ENCODE measurements at regions not wholly inside any gene's neighbourhood (a gene's known extent, or its start where the extent isn't known, plus 50 kb on each side); places are given as distances from the start of the nearest gene placed in this dataset.
"Not testable (repeated sequence)": the region's sequence is repeated elsewhere in the genome, so short reads cannot be mapped to it uniquely, and the experiment has no call there.

GRCh38 chr12:107509421-107509820 is 176.2 kb upstream of the PWP1 start:
- DNase-seq, result no peak

DNA sequence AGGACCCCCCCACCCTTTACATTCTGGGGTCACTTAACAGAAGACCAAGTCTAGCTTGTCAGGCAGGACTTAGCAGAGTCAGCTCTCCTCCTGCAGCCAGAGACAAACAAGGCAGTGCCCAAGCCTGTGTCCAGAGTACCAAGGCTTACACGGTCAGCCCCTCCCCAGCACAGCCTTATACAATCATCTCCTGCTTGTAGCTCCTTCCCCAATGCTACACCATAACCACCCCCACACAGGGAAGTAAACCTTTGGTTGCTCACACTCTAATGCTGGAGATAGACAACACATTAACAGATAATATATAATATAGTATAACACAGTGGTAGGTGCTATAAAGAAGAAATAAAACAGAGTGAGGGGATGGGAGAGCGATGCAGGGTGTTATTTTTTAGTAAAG is 175.4 kb upstream of the PWP1 start:
- DNase-seq, result no peak

DNA sequence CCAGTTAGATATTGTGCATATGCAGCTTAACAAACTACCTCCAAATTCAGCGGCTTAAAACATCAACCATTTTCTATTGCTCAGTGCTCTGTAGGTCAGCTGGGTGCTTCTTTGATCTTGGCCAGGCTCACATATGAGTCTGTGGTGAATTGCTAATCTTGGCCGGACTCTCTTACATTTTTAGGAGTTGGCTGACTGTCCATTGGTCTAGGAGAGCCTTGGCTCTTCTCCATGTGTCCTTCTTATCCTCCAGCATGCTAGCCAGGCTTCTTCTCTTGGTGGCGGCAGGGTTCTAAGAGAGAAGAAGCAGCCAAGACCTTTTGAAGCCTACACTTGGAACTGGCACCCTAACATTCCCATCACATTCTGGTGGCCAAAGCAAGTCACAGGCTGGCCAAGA is 174.3 kb upstream of the PWP1 start:
- no peak for DNase-seq

DNA sequence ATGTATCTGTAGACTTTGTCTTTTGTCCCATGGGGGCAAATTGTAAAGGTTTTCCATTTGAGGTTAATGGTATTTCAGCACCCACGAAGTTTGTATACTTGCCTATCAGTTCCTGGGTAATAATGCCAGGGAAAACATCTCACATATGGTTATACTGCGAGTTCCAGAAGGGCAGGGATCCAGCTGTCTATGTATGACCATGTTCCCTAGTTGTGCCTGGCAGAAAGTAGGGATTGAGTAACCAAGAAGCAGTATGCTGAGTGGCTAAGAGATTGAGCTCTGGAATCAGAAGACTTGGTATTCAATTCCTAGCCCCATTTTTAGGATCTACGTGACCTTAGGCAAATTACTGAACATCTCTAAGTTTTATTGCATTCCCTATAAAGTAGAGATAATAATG is 173.2 kb upstream of the PWP1 start:
- no peak for DNase-seq

DNA sequence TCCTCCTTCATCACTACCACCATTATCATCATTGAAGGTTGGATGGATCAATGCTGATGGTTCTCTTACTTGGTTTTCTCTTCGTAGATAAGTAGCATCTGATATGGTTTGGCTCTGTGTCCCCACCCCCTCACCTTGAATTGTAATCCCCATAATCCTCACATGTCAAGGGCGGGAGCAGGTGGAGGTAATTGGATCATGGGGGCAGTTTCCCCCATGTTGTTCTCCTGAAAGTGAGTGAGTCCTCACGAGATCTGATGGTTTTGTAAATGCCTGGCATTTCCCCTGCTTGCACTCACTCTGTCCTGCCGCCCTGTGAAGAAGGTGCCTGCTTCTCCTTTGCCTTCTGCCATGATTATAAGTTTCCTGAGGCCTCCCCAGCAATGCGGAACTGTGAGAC is 172.4 kb upstream of the PWP1 start:
- DNase-seq, result no peak

DNA sequence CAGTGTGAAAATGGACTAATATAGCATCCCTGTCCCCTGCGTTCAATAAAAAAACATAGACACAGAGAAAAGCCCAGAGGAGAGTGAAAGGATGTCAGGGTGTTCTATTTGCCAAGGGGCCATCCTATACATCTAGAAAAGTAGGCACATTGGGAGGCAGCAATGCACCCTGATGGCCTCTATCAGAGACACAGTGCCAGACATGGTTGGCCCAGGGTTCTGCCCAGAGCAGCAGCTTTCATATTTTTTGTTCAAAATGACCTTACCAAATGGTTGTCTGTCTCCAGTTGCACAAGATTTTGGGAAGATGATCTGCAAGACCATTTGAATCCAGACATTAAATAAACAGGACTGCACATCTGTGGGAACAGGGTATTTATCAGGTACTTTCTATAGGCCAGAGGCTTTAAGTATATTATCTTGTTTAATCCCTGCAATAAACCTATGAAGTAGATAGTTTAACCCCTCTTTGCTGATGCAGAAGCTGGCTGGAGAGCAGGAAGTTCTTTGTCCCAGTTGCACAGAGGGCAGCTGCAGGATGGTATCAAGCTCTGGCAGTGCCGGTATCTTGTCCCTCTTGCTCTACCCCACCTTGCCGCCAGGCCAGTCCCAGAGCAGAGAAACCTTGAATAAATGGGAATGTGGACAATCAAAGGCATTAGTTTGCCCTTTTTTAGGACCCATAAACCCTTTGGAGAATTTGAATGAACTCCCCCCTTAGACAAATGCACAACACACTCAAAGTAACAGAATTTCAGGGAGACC is 171.8 kb upstream of the PWP1 start:
- no peak for DNase-seq

GRCh38 chr12:107514887-107515445 is 170.6 kb upstream of the PWP1 start:
- DNase-seq, result no peak

DNA sequence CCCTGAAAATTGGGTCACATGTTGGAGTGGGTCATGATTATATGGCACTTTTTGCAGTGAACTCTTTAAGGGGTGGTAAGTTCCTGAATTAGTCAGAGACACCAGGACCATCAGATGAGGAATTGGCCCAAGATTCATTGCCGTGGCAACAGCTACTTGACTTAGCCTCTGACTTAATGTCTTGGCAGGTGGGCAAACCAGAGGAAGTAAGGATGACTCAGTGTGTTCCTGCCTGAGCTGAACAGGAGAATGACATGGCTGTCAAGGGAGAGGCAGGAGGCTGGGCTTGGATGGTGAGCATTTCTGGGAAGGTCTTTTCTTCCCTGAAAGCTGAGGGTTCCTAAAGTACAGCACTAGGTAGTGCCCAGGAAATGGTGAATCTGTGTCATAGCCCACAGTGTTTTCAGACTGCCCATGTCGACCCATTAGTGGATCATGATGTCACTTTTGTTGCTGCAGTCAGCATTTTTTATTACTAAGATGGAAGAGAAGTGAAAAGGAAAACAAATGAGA is 170.1 kb upstream of the PWP1 start:
- peak; percentile 57 for DNase-seq

GRCh38 chr12:107517816-107518215 is 167.8 kb upstream of the PWP1 start:
- DNase-seq, result not testable (repeated sequence)

DNA sequence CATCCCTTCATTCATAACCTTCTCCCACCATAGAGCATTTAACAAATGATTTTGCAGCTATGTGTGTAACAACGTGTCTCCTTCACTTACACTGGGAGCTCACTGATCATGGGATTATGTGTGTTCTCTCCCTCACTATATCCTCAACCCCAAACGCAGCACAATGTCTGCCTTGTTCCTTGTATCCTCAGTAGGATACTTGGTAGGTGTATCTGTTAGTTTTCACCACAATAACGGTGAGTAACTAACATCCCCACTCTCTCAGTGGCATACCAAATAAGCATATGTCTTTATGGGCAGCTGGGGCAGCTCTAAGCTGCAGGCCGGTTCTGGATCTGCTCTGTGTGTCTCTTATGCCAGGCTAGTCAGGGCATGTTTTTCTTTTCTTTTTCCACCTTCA is 166.7 kb upstream of the PWP1 start:
- no peak for DNase-seq

GRCh38 chr12:107519906-107520859 is 165.4 kb upstream of the PWP1 start:
- DNase-seq, result no peak

DNA sequence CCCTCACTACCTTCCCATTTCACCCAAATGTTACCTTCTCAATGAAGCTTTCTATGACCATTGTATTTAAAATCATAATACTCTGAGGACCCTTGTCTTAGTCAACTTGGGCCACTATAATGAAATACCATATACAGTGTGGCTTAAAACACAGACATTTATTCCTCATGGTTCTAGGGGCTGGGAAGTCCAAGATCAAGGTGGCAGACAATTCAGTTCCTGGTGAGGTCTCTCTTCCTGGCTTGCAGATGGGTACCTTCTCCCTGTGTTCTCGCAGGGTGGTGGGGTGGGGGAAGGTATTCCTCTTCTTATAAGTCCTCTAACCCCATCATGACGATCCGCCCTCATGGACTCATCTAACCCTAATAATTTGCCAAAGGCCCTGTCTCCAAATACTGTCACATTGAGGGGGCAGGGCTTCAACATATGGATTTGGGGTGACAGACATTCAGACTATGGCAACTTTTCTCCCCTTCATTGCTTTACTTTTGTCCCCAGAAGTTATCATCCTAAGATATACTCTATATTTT is 163.7 kb upstream of the PWP1 start:
- DNase-seq, result no peak

GRCh38 chr12:107522692-107523477 is 162.7 kb upstream of the PWP1 start:
- no peak for DNase-seq

- no peak for DNase-seq
Measured at GRCh38 chr12:107523775-107524535, 161.6 kb upstream of the PWP1 start.

DNA sequence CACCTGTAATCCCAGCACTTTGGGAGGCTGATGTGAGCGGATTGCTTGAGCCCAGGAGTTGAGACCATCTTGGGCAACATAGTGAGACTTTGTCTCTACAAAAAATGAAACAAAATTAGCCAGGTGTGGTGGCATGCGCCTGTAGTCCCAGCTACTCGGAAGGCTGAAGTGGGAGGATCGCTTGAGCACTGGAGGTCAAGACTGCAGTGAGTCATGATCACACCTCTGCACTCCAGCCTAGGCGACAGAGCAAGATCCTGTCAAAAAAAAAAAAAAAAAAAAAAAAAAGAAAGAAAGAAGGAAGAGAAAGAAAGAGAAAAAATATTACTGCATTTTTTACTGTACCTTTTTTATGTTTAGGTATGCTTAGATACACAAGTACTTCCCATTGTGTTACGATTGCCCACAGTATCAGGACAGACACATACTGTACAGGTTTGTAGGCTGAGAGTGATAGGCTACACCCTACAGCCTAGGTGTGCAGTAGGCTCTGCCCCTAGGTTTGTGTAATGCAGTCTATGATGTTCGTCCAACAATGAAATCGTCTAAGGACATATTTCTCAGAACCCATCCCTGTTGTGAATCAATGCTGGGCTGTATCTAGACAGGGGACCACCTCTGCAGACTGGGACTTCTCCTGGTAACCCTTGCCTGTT is 160.4 kb upstream of the PWP1 start:
- no peak for DNase-seq

DNA sequence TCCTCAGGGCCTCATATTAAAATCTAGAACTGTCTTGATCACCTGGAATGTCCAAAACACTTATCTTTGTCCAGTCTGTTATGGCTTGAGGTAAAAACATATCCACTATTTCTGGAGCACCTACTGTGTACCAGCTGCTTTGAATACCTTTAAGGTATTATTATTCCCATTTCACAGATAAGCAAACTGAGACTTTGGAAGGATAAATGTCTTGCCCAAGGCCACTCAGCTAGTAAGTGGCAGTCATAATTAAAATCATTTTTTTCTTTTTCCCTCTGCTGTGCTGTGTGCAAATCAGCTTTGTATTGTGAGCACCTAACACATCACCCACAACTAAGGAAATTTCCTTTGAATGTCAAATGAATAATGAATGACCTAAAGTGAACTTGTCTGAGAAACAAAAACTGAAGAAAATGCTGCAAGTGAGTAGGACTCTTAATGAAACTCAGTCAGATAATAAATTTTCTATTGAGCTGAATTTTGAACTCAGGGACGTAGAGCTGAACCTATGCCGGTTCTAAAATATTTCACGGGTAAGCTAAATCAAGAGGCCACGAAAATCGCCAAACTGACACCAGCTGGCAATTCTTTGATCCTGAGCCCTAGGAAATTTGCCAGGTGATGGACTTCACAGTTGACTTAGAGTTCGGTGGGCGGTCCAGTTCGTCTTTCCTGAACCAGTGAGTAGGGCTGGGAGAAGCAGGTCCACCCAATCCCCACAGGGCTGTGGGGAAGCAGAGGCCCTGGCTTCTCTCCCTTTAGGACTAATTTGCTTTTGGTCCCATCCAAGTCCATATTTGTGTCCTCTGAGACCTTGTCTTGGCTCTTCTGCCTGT is 159.7 kb upstream of the PWP1 start:
- no peak for DNase-seq

DNA sequence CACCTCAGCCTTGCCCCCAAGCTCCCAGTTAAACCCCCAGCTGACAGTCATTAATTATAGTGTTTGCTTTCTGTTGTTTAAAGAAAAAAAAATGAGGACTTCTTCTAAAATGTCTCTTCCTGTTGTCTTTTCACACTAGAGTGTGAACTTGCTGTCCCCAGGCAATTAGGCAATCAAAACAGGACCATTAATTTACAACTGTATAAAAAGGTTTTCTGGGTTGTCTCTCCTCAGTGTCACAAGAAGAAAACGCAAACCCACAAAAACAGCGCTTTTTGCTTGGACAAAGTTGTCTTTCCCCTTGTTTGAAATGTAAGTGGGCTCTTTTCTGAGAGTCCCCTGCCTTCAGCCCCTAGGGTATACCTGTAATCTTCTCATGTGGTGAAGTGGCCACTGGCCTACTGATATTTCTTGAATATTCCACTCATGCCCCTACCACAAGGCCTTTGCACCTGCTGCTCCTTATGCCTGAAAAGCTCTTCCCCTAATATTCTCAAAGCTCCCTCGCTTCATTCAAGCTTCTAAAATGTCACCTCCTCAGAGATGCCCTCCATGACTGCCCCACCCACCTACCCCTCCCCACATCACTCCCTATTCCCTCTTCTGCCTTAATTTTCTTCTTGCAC is 158.9 kb upstream of the PWP1 start:
- no peak for DNase-seq

DNA sequence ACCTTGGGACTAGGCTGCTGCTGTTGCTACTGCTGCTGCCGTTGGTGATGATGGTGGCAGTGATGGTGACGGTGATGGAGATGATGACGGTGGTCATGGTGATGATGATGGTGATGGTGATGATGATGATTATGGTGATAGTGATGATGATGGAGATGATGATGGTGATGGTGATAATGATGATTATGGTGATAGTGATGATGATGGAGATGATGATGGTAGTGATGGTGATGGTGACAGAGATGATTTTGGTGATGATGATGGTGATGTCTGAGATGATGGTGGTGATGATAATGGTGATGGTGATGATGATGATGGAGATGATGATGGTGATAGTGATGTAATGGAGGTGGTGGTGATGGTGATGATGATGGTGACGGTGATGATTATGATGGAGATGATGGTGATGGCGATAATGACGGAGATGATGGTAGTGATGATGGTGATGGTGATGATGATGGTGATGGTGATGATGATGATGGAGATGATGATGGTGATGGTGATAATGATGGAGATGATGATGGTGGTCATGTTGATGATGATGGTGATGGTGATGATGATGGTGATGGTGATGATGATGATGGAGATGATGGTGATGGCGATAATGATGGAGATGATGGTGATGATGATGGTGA is 156.8 kb upstream of the PWP1 start:
- DNase-seq, result no peak

DNA sequence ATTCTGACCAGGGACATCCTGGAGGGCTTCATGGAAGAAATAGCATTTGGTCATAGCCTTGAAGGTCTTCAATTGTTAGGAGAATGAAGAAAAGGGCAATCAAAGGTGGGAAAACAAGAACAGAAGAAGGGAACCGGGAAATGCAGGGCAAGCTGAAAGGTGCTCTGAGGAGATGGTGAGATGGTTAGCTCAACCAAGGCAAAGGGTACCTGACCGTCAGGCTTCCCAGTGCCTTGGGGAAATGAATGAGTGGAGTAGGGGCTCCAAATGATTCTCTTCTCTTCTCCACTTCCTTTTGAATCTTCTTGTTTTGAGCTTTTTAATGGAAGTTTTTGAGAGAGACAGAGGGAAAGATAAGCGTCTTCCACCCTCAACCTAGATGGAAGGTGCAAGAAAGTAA is 155.6 kb upstream of the PWP1 start:
- DNase-seq, result no peak
